ENCODE measurements at regions not wholly inside any gene's neighbourhood (a gene's known extent, or its start where the extent isn't known, plus 50 kb on each side); places are given as distances from the start of the nearest gene placed in this dataset.

GRCh38 chr20:60316476-60317158, 358.4 kb downstream of the CDH26 start:
- H3K36me3 Mint-ChIP-seq (ENCODE audit: low read depth) = no peaks in the 10 kb centered on the region
- H3K27me3 Mint-ChIP-seq (ENCODE audit: low read depth, poor library complexity) = peaks cover 17% of the 10 kb centered on the region
- H3K9me3 Mint-ChIP-seq = peaks cover 55% of the 10 kb centered on the region
- H3K27ac Mint-ChIP-seq = no peak overlapping the region
- DNase-seq = no peak
- TF ChIP-seq CTCF (IDR thresholded peaks at IDR 0.05) = no peak
- peaks cover 16% of the 10 kb centered on the region for H3K4me1 Mint-ChIP-seq
- no peak overlapping the region for H3K4me3 Mint-ChIP-seq

- Mint-ChIP-seq H3K36me3 (ENCODE audit: low read depth) (no peaks in the 10 kb centered on the region), H3K9me3 (peaks cover 50% of the 10 kb centered on the region), H3K4me1 (peaks cover 16% of the 10 kb centered on the region), H3K27ac (no peak overlapping the region), H3K4me3 (no peak overlapping the region), H3K27me3 (ENCODE audit: low read depth, poor library complexity) (peaks cover 17% of the 10 kb centered on the region)
- TF ChIP-seq CTCF (IDR thresholded peaks at IDR 0.05) = no peak
- no peak for DNase-seq
Measured at GRCh38 chr20:60317401-60317800, 359.2 kb downstream of the CDH26 start.

GRCh38 chr20:60321601-60322000, 363.4 kb downstream of the CDH26 start:
- H3K27ac Mint-ChIP-seq = no peak overlapping the region
- no peak overlapping the region for H3K4me3 Mint-ChIP-seq
- DNase-seq = no peak
- H3K27me3 Mint-ChIP-seq (ENCODE audit: low read depth, poor library complexity) = peaks cover 14% of the 10 kb centered on the region
- peaks cover 16% of the 10 kb centered on the region for H3K4me1 Mint-ChIP-seq
- TF ChIP-seq CTCF (IDR thresholded peaks at IDR 0.05) = no peak
- peaks cover 26% of the 10 kb centered on the region for H3K9me3 Mint-ChIP-seq
- H3K36me3 Mint-ChIP-seq (ENCODE audit: low read depth) = no peaks in the 10 kb centered on the region

GRCh38 chr20:60326821-60327220, 368.6 kb downstream of the CDH26 start:
- no peak for TF ChIP-seq CTCF (IDR thresholded peaks at IDR 0.05)
- Mint-ChIP-seq H3K27ac (no peak overlapping the region), H3K4me1 (no peaks in the 10 kb centered on the region), H3K4me3 (no peak overlapping the region), H3K9me3 (peaks cover 16% of the 10 kb centered on the region), H3K27me3 (ENCODE audit: low read depth, poor library complexity) (peaks cover 11% of the 10 kb centered on the region), H3K36me3 (ENCODE audit: low read depth) (no peaks in the 10 kb centered on the region)
- DNase-seq = no peak

- Mint-ChIP-seq H3K36me3 (ENCODE audit: low read depth) (no peaks in the 10 kb centered on the region), H3K27me3 (ENCODE audit: low read depth, poor library complexity) (peaks cover 11% of the 10 kb centered on the region), H3K27ac (no peak overlapping the region), H3K4me1 (no peaks in the 10 kb centered on the region), H3K9me3 (peaks cover 16% of the 10 kb centered on the region), H3K4me3 (no peak overlapping the region)
- no peak for TF ChIP-seq CTCF (IDR thresholded peaks at IDR 0.05)
- DNase-seq = no peak
Measured at GRCh38 chr20:60327971-60328660, 369.9 kb downstream of the CDH26 start.

GRCh38 chr20:60330461-60330860, 372.2 kb downstream of the CDH26 start:
- Mint-ChIP-seq H3K4me1 (no peaks in the 10 kb centered on the region), H3K27ac (no peak overlapping the region), H3K36me3 (ENCODE audit: low read depth) (no peaks in the 10 kb centered on the region), H3K4me3 (no peak overlapping the region), H3K27me3 (ENCODE audit: low read depth, poor library complexity) (peaks cover 8% of the 10 kb centered on the region), H3K9me3 (peaks cover 15% of the 10 kb centered on the region)
- no peak for TF ChIP-seq CTCF (IDR thresholded peaks at IDR 0.05)
- no peak for DNase-seq
